Stimulated activated naive CD8-positive, alpha-beta T cell treated with anti-CD3 and anti-CD28 coated beads, Interleukin-15, Interleukin-2, amounts not matched to agents 100 U/mL and 50 U/mL, for 24 hours (primary cell): ENCODE measurements at regions not wholly inside any gene's neighbourhood (a gene's known extent, or its start where the extent isn't known, plus 50 kb on each side); places are given as distances from the start of the nearest gene placed in this dataset.
"Not testable (repeated sequence)": the region's sequence is repeated elsewhere in the genome, so short reads cannot be mapped to it uniquely, and the experiment has no call there.

Experiments
- ATAC-seq: fragments of 150-1000 bp; cut with Tn5 transposase; one replicate; pipeline ENCODE4 v1.10.0; 2021
- DNase-seq: peaks from one replicate; pipeline ENCODE4 v3.0.0; 2021

- no peak for ATAC-seq
- no peak for DNase-seq
Observed at GRCh38 chr13:73338389-73338788, 279.6 kb downstream of the KLF5 start.

- ATAC-seq (no peak), DNase-seq (no peak)
Observed at GRCh38 chr13:73337532-73337931, 278.7 kb downstream of the KLF5 start.

GRCh38 chr13:73336773-73337172, 278.0 kb downstream of the KLF5 start:
- ATAC-seq (no peak), DNase-seq (no peak)

- ATAC-seq (no peak), DNase-seq (no peak)
Observed at GRCh38 chr13:73335944-73336343, 277.1 kb downstream of the KLF5 start.

GRCh38 chr13:73335210-73335609, 276.4 kb downstream of the KLF5 start:
- DNase-seq (no peak), ATAC-seq (peak; percentile 85)

GRCh38 chr13:73334445-73334844, 275.6 kb downstream of the KLF5 start:
- DNase-seq (no peak), ATAC-seq (no peak)

- DNase-seq (no peak), ATAC-seq (no peak)
Observed at GRCh38 chr13:73331556-73331955, 272.8 kb downstream of the KLF5 start.

GRCh38 chr13:73329355-73329754, 270.6 kb downstream of the KLF5 start:
- ATAC-seq: no peak
- no peak for DNase-seq

- no peak for DNase-seq
- no peak for ATAC-seq
Observed at GRCh38 chr13:73327579-73327978, 268.8 kb downstream of the KLF5 start.

GRCh38 chr13:73325723-73326558, 267.1 kb downstream of the KLF5 start:
- no peak for ATAC-seq
- no peak for DNase-seq

- ATAC-seq (no peak), DNase-seq (no peak)
Observed at GRCh38 chr13:73324842-73325722, 266.3 kb downstream of the KLF5 start.

- DNase-seq (no peak), ATAC-seq (no peak)
Observed at GRCh38 chr13:73323615-73324014, 264.8 kb downstream of the KLF5 start.

GRCh38 chr13:73321043-73321442, 262.2 kb downstream of the KLF5 start:
- DNase-seq: no peak
- no peak for ATAC-seq

GRCh38 chr13:73317140-73317539, 258.3 kb downstream of the KLF5 start:
- DNase-seq (no peak), ATAC-seq (no peak)

GRCh38 chr13:73310366-73310765, 251.6 kb downstream of the KLF5 start:
- no peak for DNase-seq
- no peak for ATAC-seq

- ATAC-seq: no peak
- no peak for DNase-seq
Observed at GRCh38 chr13:73307481-73307880, 248.7 kb downstream of the KLF5 start.

- no peak for DNase-seq
- no peak for ATAC-seq
Observed at GRCh38 chr13:73306688-73307087, 247.9 kb downstream of the KLF5 start.

GRCh38 chr13:73304442-73304841, 245.6 kb downstream of the KLF5 start:
- no peak for ATAC-seq
- no peak for DNase-seq

GRCh38 chr13:73303851-73304250, 245.0 kb downstream of the KLF5 start:
- DNase-seq (no peak), ATAC-seq (peak; percentile 49)

- not testable (repeated sequence) for DNase-seq, ATAC-seq
Observed at GRCh38 chr13:73301622-73302021, 242.8 kb downstream of the KLF5 start.

GRCh38 chr13:73300718-73301425, 242.1 kb downstream of the KLF5 start:
- ATAC-seq (no peak), DNase-seq (no peak)

GRCh38 chr13:73299787-73300186, 241.0 kb downstream of the KLF5 start:
- DNase-seq: no peak
- ATAC-seq: no peak
